ENCODE measurements at regions not wholly inside any gene's neighbourhood (a gene's known extent, or its start where the extent isn't known, plus 50 kb on each side); places are given as distances from the start of the nearest gene placed in this dataset.

DNA sequence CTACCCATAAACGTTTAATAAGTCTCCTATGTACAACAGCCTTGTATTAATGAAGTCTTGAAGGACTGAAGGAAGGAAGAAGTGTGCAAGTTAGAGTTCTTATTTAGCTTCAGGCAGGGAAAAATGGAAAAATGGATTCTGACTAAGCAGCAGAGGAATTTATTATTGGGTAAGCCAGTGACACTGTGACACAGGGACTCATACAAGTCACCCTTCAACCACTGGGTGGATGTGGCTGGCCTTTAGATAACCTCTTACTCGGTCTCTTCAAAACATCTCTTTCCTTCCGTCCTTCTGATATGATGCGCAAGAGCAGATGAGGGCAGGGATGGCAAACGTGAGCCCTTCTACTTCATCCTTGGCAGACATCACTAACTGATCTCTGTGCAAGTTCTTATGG lies 145.6 kb downstream of the DHX35 start:
- TF ChIP-seq, protein P1, sequence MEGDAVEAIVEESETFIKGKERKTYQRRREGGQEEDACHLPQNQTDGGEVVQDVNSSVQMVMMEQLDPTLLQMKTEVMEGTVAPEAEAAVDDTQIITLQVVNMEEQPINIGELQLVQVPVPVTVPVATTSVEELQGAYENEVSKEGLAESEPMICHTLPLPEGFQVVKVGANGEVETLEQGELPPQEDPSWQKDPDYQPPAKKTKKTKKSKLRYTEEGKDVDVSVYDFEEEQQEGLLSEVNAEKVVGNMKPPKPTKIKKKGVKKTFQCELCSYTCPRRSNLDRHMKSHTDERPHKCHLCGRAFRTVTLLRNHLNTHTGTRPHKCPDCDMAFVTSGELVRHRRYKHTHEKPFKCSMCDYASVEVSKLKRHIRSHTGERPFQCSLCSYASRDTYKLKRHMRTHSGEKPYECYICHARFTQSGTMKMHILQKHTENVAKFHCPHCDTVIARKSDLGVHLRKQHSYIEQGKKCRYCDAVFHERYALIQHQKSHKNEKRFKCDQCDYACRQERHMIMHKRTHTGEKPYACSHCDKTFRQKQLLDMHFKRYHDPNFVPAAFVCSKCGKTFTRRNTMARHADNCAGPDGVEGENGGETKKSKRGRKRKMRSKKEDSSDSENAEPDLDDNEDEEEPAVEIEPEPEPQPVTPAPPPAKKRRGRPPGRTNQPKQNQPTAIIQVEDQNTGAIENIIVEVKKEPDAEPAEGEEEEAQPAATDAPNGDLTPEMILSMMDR (IDR thresholded peaks at IDR 0.05) = no peak
- TF ChIP-seq POLR2A (IDR thresholded peaks at IDR 0.05) = no peak
